HepG2 (cell line): ENCODE measurements at regions not wholly inside any gene's neighbourhood (a gene's known extent, or its start where the extent isn't known, plus 50 kb on each side); places are given as distances from the start of the nearest gene placed in this dataset.

Experiments used
- ATAC-seq: fragments of 200-7000 bp; cut with Tn5 transposase; 3 replicates; pipeline ENCODE4 v1.9.1; 2020; ENCODE audit warnings: mild to moderate bottlenecking, moderate library complexity
- BruUV-seq: library from RNA; stranded (reverse); fragments of 400-500 nt; replicated peaks from 2 replicates; lab custom pipeline; 2021; lab: Mats Ljungman, UMichigan
- CTCF ChIA-PET: fragments of 300-600 bp; formaldehyde crosslinking; extraction: SDS; loops from one replicate; lab custom pipeline; 2021; ENCODE audit warnings: low total read pairs, inconsistent platforms, low intra/inter-chr PET ratio; lab: Yijun Ruan, JAX
- POLR2A ChIA-PET: fragments of 350-600 bp; sonication (Branson Sonifier 250); formaldehyde crosslinking; loops from one replicate; lab custom pipeline; 2020; ENCODE audit warnings: antibody characterized with exemption, inconsistent platforms; lab: Yijun Ruan, JAX
- DNase-seq: peaks from one replicate; pipeline ENCODE4 v3.0.0-alpha.2; 2015; ENCODE audit warnings: low spot score
- FAIRE-seq: peaks from 3 replicates; lab custom pipeline; 2011; peaks lifted over from hg19 to GRCh38; lab: Jason Lieb, UNC
- H2AFZ ChIP-seq: one replicate; pipeline ENCODE4 v1.6.1; 2011; ENCODE audit warnings: low read length, inconsistent platforms
- H3K27ac ChIP-seq: fragments of 300-600 bp; 3 replicates; pipeline ENCODE4 v1.8.0; 2011; ENCODE audit warnings: mixed run types, mild to moderate bottlenecking, mixed read lengths, low read length, inconsistent platforms; ENCODE audit not compliant: insufficient read depth; ENCODE audit errors: extremely low read length
- H3K27me3 ChIP-seq, 2 experiments: fragments of 200-600 bp in 1 of 2; 2 replicates in 1 of 2; 3 replicates in 1 of 2; pipeline versions ENCODE4 v1.6.0 to v1.8.0; 2011; ENCODE audit warnings: low read length in 2 of 2, mild to moderate bottlenecking in 2 of 2, moderate library complexity in 2 of 2, inconsistent platforms in 1 of 2; ENCODE audit not compliant: insufficient read depth in 2 of 2, control insufficient read depth in 1 of 2
- H3K36me3 ChIP-seq, 2 experiments: fragments of 200-600 bp in 1 of 2; replicated peaks in 1 of 2; 2 replicates in 1 of 2; 3 replicates in 1 of 2; pipeline versions ENCODE4 v1.5.1 to v1.8.0; 2011; ENCODE audit warnings: low read length in 2 of 2, inconsistent platforms in 1 of 2; ENCODE audit not compliant: insufficient read depth in 2 of 2, control insufficient read depth in 1 of 2
- H3K4me1 ChIP-seq: 2 replicates; pipeline ENCODE4 v1.5.1; 2012; ENCODE audit warnings: low read length, inconsistent platforms; ENCODE audit not compliant: insufficient read depth
- H3K4me2 ChIP-seq: 2 replicates; pipeline ENCODE4 v1.6.0; 2011; ENCODE audit warnings: low read depth, low read length, inconsistent platforms
- H3K4me3 ChIP-seq, 3 experiments: fragments of 200-600 bp in 1 of 3; sonication (generic), shearing (Covaris generic) in 1 of 3; replicated peaks in 1 of 3; 2 replicates each; pipeline ENCODE4 v1.5.1; 2011 to 2016; ENCODE audit warnings: low read length in 3 of 3, inconsistent platforms in 2 of 3, low read depth in 2 of 3, mild to moderate bottlenecking in 2 of 3, control low read depth in 1 of 3, mixed read lengths in 1 of 3; ENCODE audit not compliant: insufficient read depth in 1 of 3
- H3K79me2 ChIP-seq: one replicate; pipeline ENCODE4 v1.6.1; 2011; ENCODE audit warnings: low read length, inconsistent platforms; ENCODE audit not compliant: insufficient read depth
- H3K9ac ChIP-seq: 2 replicates; pipeline ENCODE4 v1.6.0; 2011; ENCODE audit warnings: mild to moderate bottlenecking, low read depth, low read length, inconsistent platforms; ENCODE audit not compliant: insufficient read depth
- H3K9me3 ChIP-seq: 2 replicates; pipeline ENCODE4 v1.5.1; 2012; ENCODE audit warnings: mild to moderate bottlenecking, low read length
- H4K20me1 ChIP-seq: 2 replicates; pipeline ENCODE4 v1.6.0; 2011; ENCODE audit warnings: inconsistent platforms, mild to moderate bottlenecking, low read length, moderate library complexity; ENCODE audit not compliant: insufficient read depth
- ARID2 ChIP-seq: sonication (generic); formaldehyde crosslinking; IDR thresholded peaks from 2 replicates; pipeline ENCODE4 v1.8.1; 2022; ENCODE audit warnings: mild to moderate bottlenecking, missing genetic modification reagents, borderline replicate concordance
- GABPB1 ChIP-seq: IDR thresholded peaks from 2 replicates; pipeline ENCODE4 v1.6.1; 2016; ENCODE audit warnings: mild to moderate bottlenecking, missing genetic modification reagents, moderate library complexity, missing compliant biosample characterization
- GATAD2A ChIP-seq: IDR thresholded peaks from 2 replicates; pipeline ENCODE4 v1.6.1; 2016
- NR2F2 ChIP-seq: IDR thresholded peaks from 2 replicates; pipeline ENCODE4 v1.6.1; 2012; ENCODE audit warnings: low read depth, inconsistent platforms, borderline replicate concordance
- POLR2A ChIP-seq, 2 experiments: IDR thresholded peaks; 2 replicates each; pipeline ENCODE4 v1.6.1; 2011; ENCODE audit warnings: low read depth in 2 of 2, low read length in 2 of 2, mild to moderate bottlenecking in 1 of 2, moderate library complexity in 1 of 2; ENCODE audit not compliant: insufficient read depth in 1 of 2
- SUZ12 ChIP-seq: fragments of 150-350 bp; IDR thresholded peaks from 2 replicates; pipeline ENCODE4 v1.6.1; 2014; ENCODE audit warnings: low read depth, low read length
- ZBTB10 ChIP-seq: sonication (generic); formaldehyde crosslinking; IDR thresholded peaks from 2 replicates; pipeline ENCODE4 v1.4.0; 2020; ENCODE audit warnings: missing genetic modification reagents, borderline replicate concordance
- ZBTB40 ChIP-seq, 2 experiments: fragments of 450-650 bp in 1 of 2; sonication (generic) in 1 of 2; formaldehyde crosslinking in 1 of 2; IDR thresholded peaks; 2 replicates each; pipeline versions ENCODE4 v1.6.1 to v1.8.0; 2016 to 2022; ENCODE audit warnings: antibody characterized with exemption in 1 of 2, mild to moderate bottlenecking in 1 of 2, missing genetic modification reagents in 1 of 2
- ZBTB43 ChIP-seq: sonication (generic); formaldehyde crosslinking; conservative IDR thresholded peaks from 2 replicates; pipeline ENCODE4 v1.4.0; 2020; ENCODE audit warnings: missing genetic modification reagents
- ZNF567 ChIP-seq: sonication (generic); formaldehyde crosslinking; IDR thresholded peaks from 2 replicates; pipeline ENCODE4 v1.8.1; 2023; ENCODE audit warnings: mild to moderate bottlenecking, missing genetic modification reagents, borderline replicate concordance
- ZNF749 ChIP-seq: sonication (generic); formaldehyde crosslinking; IDR thresholded peaks from 2 replicates; pipeline ENCODE4 v1.8.0; 2022; ENCODE audit warnings: mild to moderate bottlenecking, missing genetic modification reagents, moderate library complexity, borderline replicate concordance
- whole genome bisulfite sequencing: methylation state at CpG from one replicate; pipeline ENCODE4 v1.1.6; 2017; ENCODE audit warnings: low lambda C conversion rate; 5-methylcytosine and 5-hydroxymethylcytosine counted together
- in situ Hi-C: cut with HindIII; loops from 2 replicates; pipeline ENCODE4 v1.10.0; 2017; ENCODE audit warnings: low pct_unique_long_range_greater_than_20kb; ENCODE audit not compliant: extremely low pct_ligation_motif_present
- intact Hi-C: fragments of 100-400 bp; cut with micrococcal nuclease; formaldehyde crosslinking; loops from one replicate; pipeline ENCODE4 v1.10.0; 2022; ENCODE audit not compliant: unreplicated experiment

- TF ChIP-seq SUZ12, result no peak
- TF ChIP-seq POLR2A (IDR thresholded peaks at IDR 0.05; ENCODE audit: insufficient read depth in 1 of 2, low read depth in 2 of 2, low read length in 2 of 2), result no peak
- TF ChIP-seq ZBTB43 (CRISPR knock-in tag), result no peak
These were observed 447.0 kb upstream of the TCF4 start (continued) for GRCh38 chr18:56034949-56035348.

- Histone ChIP-seq H3K9me3 (peaks cover 94% of the 10 kb centered on the region), H3K4me3 (no peak overlapping the region), H2AFZ (no peak overlapping the region), H3K36me3 (no peaks in the 10 kb centered on the region), H3K27me3 (no peaks in the 10 kb centered on the region), H3K79me2 (no peaks in the 10 kb centered on the region), H3K9ac (no peak overlapping the region), H4K20me1 (no peaks in the 10 kb centered on the region), H3K4me2 (no peak overlapping the region), H3K27ac (no peak overlapping the region), H3K4me1 (no peaks in the 10 kb centered on the region)
- no peak for DNase-seq
- ATAC-seq, result no peak
- BruUV-seq, result no TSS peak
- in situ Hi-C loops, result no loop called here
- no peak for FAIRE-seq
- WGBS, result under 1% methylated on average over 3 of the region's 3 CpGs
- POLR2A ChIA-PET, result no interaction called here
- intact Hi-C loops, result no loop called here
- CTCF ChIA-PET, result no interaction called here
- no peak for TF ChIP-seq ZNF567 (CRISPR knock-in tag)
- TF ChIP-seq NR2F2, result no peak
- no peak for TF ChIP-seq ZBTB10 (CRISPR knock-in tag)
- no peak for TF ChIP-seq ZNF749
- TF ChIP-seq ZBTB40 (IDR thresholded peaks at IDR 0.05), result no peak
- TF ChIP-seq ZBTB40 (CRISPR knock-in tag; IDR thresholded peaks at IDR 0.05), result no peak
- TF ChIP-seq GATAD2A (CRISPR knock-in tag), result no peak
- TF ChIP-seq ARID2, result no peak
- no peak for TF ChIP-seq GABPB1 (CRISPR knock-in tag)
These were observed 442.1 kb upstream of the TCF4 start for GRCh38 chr18:56030060-56030459.
